HCT116 (cell line): ENCODE measurements at regions not wholly inside any gene's neighbourhood (a gene's known extent, or its start where the extent isn't known, plus 50 kb on each side); places are given as distances from the start of the nearest gene placed in this dataset.

Experiments
- CEBPB ChIP-seq: IDR thresholded peaks from 2 replicates; pipeline ENCODE4 v1.6.1; 2012; ENCODE audit warnings: low read depth
- EGR1 ChIP-seq: IDR thresholded peaks from 2 replicates; pipeline ENCODE4 v1.6.1; 2012; ENCODE audit warnings: low read depth
- ELF1 ChIP-seq: IDR thresholded peaks from 2 replicates; pipeline ENCODE4 v1.6.1; 2012; ENCODE audit warnings: low read depth, borderline replicate concordance
- EZH2 ChIP-seq: fragments of 200-600 bp; sonication (generic); IDR thresholded peaks from 2 replicates; pipeline ENCODE4 v1.6.1; 2017; ENCODE audit warnings: antibody characterized with exemption, mixed run types
- EZH2phosphoT487 ChIP-seq: fragments of 200-600 bp; IDR thresholded peaks from 2 replicates; pipeline ENCODE4 v1.6.1; 2018; ENCODE audit warnings: antibody characterized with exemption, borderline replicate concordance
- FOSL1 ChIP-seq: IDR thresholded peaks from 2 replicates; pipeline ENCODE4 v1.6.1; 2012; ENCODE audit warnings: low read depth
- POLR2A ChIP-seq: IDR thresholded peaks from 2 replicates; pipeline ENCODE4 v1.7.0; 2011; ENCODE audit warnings: borderline replicate concordance; ENCODE audit not compliant: insufficient read depth, insufficient read length; ENCODE audit errors: extremely low read depth
- POLR2AphosphoS5 ChIP-seq: IDR thresholded peaks from 2 replicates; pipeline ENCODE4 v1.6.1; 2011; ENCODE audit warnings: mild to moderate bottlenecking, low read depth, low read length, moderate library complexity
- SIN3A ChIP-seq: IDR thresholded peaks from 2 replicates; pipeline ENCODE4 v1.6.1; 2012; ENCODE audit warnings: low read depth
- SP1 ChIP-seq: IDR thresholded peaks from 2 replicates; pipeline ENCODE4 v1.6.1; 2012; ENCODE audit warnings: low read depth
- SRF ChIP-seq: IDR thresholded peaks from 2 replicates; pipeline ENCODE4 v1.6.1; 2012; ENCODE audit warnings: low read depth
- YY1 ChIP-seq: IDR thresholded peaks from 2 replicates; pipeline ENCODE4 v1.6.1; 2011; ENCODE audit warnings: low read length, low read depth, moderate library complexity, mild to moderate bottlenecking; ENCODE audit not compliant: insufficient replicate concordance; ENCODE audit errors: extremely low read depth
- TF ChIP-seq, protein P1 (sequence below), 3 experiments: fragments of 200-600 bp in 1 of 3; sonication (generic) in 1 of 3; IDR thresholded peaks in 2 of 3; conservative IDR thresholded peaks in 1 of 3; 2 replicates each; pipeline ENCODE4 v1.5.1; 2012 to 2017; ENCODE audit warnings: low read depth in 2 of 3, low read length in 2 of 3, antibody characterized with exemption in 1 of 3, borderline replicate concordance in 1 of 3, control low read depth in 1 of 3, mild to moderate bottlenecking in 1 of 3, mixed read lengths in 1 of 3, mixed run types in 1 of 3, moderate library complexity in 1 of 3; ENCODE audit not compliant: insufficient read depth in 1 of 3
- TF ChIP-seq, protein P2 (sequence below): IDR thresholded peaks from 2 replicates; pipeline ENCODE4 v1.6.1; 2012

DNA sequence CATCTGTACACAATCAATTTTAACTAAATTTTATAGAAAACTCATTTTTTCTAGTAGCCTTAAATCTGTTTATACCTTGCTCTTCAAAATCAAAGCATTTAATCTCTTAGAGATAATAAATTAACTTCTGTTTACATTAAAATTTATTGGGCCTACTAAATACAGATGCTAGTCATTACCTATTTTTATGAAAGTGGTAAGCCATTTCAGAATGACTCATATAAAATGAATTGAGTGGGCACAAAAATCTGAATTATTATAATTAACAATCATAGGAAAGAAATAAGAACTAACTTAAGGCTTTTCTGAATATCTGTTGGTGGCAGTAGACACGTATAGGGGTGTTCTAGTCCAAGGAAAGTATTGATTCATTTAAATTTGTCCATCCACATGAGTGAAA lies 157.9 kb downstream of the KCNJ2 start:
- TF ChIP-seq EZH2 (no peak), SIN3A (no peak), SRF (no peak), YY1 (no peak), FOSL1 (no peak), POLR2AphosphoS5 (no peak), POLR2A (no peak), CEBPB (no peak), ELF1 (no peak), EZH2phosphoT487 (no peak), EGR1 (no peak), SP1 (no peak)
- TF ChIP-seq, protein P1, sequence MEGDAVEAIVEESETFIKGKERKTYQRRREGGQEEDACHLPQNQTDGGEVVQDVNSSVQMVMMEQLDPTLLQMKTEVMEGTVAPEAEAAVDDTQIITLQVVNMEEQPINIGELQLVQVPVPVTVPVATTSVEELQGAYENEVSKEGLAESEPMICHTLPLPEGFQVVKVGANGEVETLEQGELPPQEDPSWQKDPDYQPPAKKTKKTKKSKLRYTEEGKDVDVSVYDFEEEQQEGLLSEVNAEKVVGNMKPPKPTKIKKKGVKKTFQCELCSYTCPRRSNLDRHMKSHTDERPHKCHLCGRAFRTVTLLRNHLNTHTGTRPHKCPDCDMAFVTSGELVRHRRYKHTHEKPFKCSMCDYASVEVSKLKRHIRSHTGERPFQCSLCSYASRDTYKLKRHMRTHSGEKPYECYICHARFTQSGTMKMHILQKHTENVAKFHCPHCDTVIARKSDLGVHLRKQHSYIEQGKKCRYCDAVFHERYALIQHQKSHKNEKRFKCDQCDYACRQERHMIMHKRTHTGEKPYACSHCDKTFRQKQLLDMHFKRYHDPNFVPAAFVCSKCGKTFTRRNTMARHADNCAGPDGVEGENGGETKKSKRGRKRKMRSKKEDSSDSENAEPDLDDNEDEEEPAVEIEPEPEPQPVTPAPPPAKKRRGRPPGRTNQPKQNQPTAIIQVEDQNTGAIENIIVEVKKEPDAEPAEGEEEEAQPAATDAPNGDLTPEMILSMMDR (IDR thresholded peaks at IDR 0.05 in 2 of 3, conservative IDR thresholded peaks at IDR 0.05 in 1 of 3; ENCODE audit: borderline replicate concordance in 1 of 3, insufficient read depth in 1 of 3, low read depth in 2 of 3, low read length in 2 of 3), result no peak
- TF ChIP-seq, protein P2, sequence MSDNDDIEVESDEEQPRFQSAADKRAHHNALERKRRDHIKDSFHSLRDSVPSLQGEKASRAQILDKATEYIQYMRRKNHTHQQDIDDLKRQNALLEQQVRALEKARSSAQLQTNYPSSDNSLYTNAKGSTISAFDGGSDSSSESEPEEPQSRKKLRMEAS, result no peak
